CD4-positive, alpha-beta T cell treated with Interleukin-4 for 4 hours (primary cell): ENCODE measurements at regions not wholly inside any gene's neighbourhood (a gene's known extent, or its start where the extent isn't known, plus 50 kb on each side); places are given as distances from the start of the nearest gene placed in this dataset.
A peak's percentile ranks its signal among the peaks of the same experiment; 100 is the strongest.

Experiments used
- DNase-seq: peaks from one replicate; pipeline ENCODE4 v3.0.0-alpha.2; 2020

GRCh38 chr17:33652731-33653398, 359.8 kb upstream of the ASIC2 start:
- DNase-seq: no peak

- DNase-seq: no peak
Observed at GRCh38 chr17:33653399-33653788, 360.3 kb upstream of the ASIC2 start.

GRCh38 chr17:33657181-33657580, 364.1 kb upstream of the ASIC2 start:
- no peak for DNase-seq

- no peak for DNase-seq
Observed at GRCh38 chr17:33661975-33662374, 368.9 kb upstream of the ASIC2 start.

GRCh38 chr17:33664116-33664840, 371.2 kb upstream of the ASIC2 start:
- no peak for DNase-seq

- peak; percentile 40 for DNase-seq
Observed at GRCh38 chr17:33667052-33667509, 374.0 kb upstream of the ASIC2 start.

- DNase-seq: no peak
Observed at GRCh38 chr17:33667671-33668070, 374.6 kb upstream of the ASIC2 start.

- DNase-seq: no peak
Observed at GRCh38 chr17:33668516-33668915, 375.4 kb upstream of the ASIC2 start.

- no peak for DNase-seq
Observed at GRCh38 chr17:33671491-33671890, 378.4 kb upstream of the ASIC2 start.

- peak; percentile 22 for DNase-seq
Observed at GRCh38 chr17:33674685-33675084, 381.6 kb upstream of the ASIC2 start.

GRCh38 chr17:33676444-33676843, 383.3 kb upstream of the ASIC2 start:
- DNase-seq: no peak

- DNase-seq: no peak
Observed at GRCh38 chr17:33679595-33679994, 386.5 kb upstream of the ASIC2 start.

- no peak for DNase-seq
Observed at GRCh38 chr17:33680472-33680871, 387.4 kb upstream of the ASIC2 start.

GRCh38 chr17:33682599-33682998, 389.5 kb upstream of the ASIC2 start:
- DNase-seq: no peak

- DNase-seq: no peak
Observed at GRCh38 chr17:33684735-33685134, 391.6 kb upstream of the ASIC2 start.

GRCh38 chr17:33686171-33686570, 393.1 kb upstream of the ASIC2 start:
- no peak for DNase-seq

GRCh38 chr17:33687831-33688230, 394.7 kb upstream of the ASIC2 start:
- no peak for DNase-seq

GRCh38 chr17:33688771-33689170, 395.7 kb upstream of the ASIC2 start:
- no peak for DNase-seq

- no peak for DNase-seq
Observed at GRCh38 chr17:33689725-33690124, 396.6 kb upstream of the ASIC2 start.

- DNase-seq: no peak
Observed at GRCh38 chr17:33695431-33695830, 402.3 kb upstream of the ASIC2 start.

GRCh38 chr17:33696102-33696501, 403.0 kb upstream of the ASIC2 start:
- DNase-seq: no peak

- no peak for DNase-seq
Observed at GRCh38 chr17:33697557-33697956, 404.5 kb upstream of the ASIC2 start.

GRCh38 chr17:33701910-33702309, 408.8 kb upstream of the ASIC2 start:
- no peak for DNase-seq

- DNase-seq: no peak
Observed at GRCh38 chr17:33704856-33705255, 411.8 kb upstream of the ASIC2 start.

GRCh38 chr17:33709881-33710280, 416.8 kb upstream of the ASIC2 start:
- DNase-seq: no peak
